ENCODE measurements at regions not wholly inside any gene's neighbourhood (a gene's known extent, or its start where the extent isn't known, plus 50 kb on each side); places are given as distances from the start of the nearest gene placed in this dataset.

- no peak for TF ChIP-seq POLR2AphosphoS5 (IDR thresholded peaks at IDR 0.05; ENCODE audit: insufficient read depth, low read depth, low read length)
- TF ChIP-seq CTCF (IDR thresholded peaks at IDR 0.05; ENCODE audit: extremely low read depth in 1 of 2, insufficient read depth in 1 of 2, low read depth in 1 of 2, low read length in 2 of 2) = no peak
- TF ChIP-seq POLR2A (IDR thresholded peaks at IDR 0.05; ENCODE audit: low read depth, low read length) = no peak
- TF ChIP-seq EZH2 (IDR thresholded peaks at IDR 0.05; ENCODE audit: borderline replicate concordance, low read depth, low read length, severe bottlenecking) = no peak
- no peak for TF ChIP-seq MAX (IDR thresholded peaks at IDR 0.05; ENCODE audit: insufficient read depth, insufficient read length)
- no peak for TF ChIP-seq FOS (IDR thresholded peaks at IDR 0.05; ENCODE audit: borderline replicate concordance, insufficient read depth, low read length)
- no peak for TF ChIP-seq GATA2 (IDR thresholded peaks at IDR 0.05; ENCODE audit: insufficient read depth, insufficient read length, low read depth, low read length)
Measured at GRCh38 chr10:35950226-35950625, 308.1 kb upstream of the FZD8 start.

Measured in endothelial cell of umbilical vein (primary cell).